AG04450 (cell line): ENCODE measurements at regions not wholly inside any gene's neighbourhood (a gene's known extent, or its start where the extent isn't known, plus 50 kb on each side); places are given as distances from the start of the nearest gene placed in this dataset.
"Not testable (repeated sequence)": the region's sequence is repeated elsewhere in the genome, so short reads cannot be mapped to it uniquely, and the experiment has no call there.

Source experiments
- CTCF ChIA-PET: fragments of 300-600, 350-600 bp; formaldehyde crosslinking; extraction: SDS; loops from one replicate; lab custom pipeline; 2022; ENCODE audit warnings: antibody characterized with exemption, inconsistent platforms; lab: Charles Lee
- POLR2A ChIA-PET: fragments of 350-600 bp; formaldehyde crosslinking; extraction: SDS; loops from one replicate; lab custom pipeline; 2021; ENCODE audit warnings: antibody characterized with exemption, inconsistent platforms; lab: Yijun Ruan, JAX
- DNase-seq: peaks from one replicate; pipeline ENCODE4 v3.0.0-alpha.2; 2011; ENCODE audit warnings: low read depth, low spot score
- H3K27ac ChIP-seq: one replicate; pipeline ENCODE4 v1.5.1; 2012; ENCODE audit warnings: low read depth, low read length, control low read depth
- H3K27me3 ChIP-seq: one replicate; pipeline ENCODE4 v1.6.0; 2012; ENCODE audit warnings: low read length; ENCODE audit not compliant: control insufficient read depth, insufficient read depth
- H3K4me3 ChIP-seq: 2 replicates; pipeline ENCODE4 v1.5.1; 2011; ENCODE audit warnings: mild to moderate bottlenecking, low read depth, low read length, control low read depth
- H3K9me3 ChIP-seq: 2 replicates; pipeline ENCODE4 v1.5.1; 2012; ENCODE audit warnings: low read length; ENCODE audit not compliant: control insufficient read depth, insufficient read depth
- CTCF ChIP-seq: IDR thresholded peaks from 2 replicates; pipeline ENCODE4 v1.5.1; 2011; ENCODE audit warnings: low read depth, low read length, control low read depth, inconsistent platforms

- CTCF ChIA-PET, result no interaction called here
- no peak overlapping the region for H3K27ac ChIP-seq
- TF ChIP-seq CTCF, result no peak
- POLR2A ChIA-PET, result interaction anchor here (0.7 kb wide), 1 partner anchor 20 kb away, joined by 3 read pairs; no protein-coding TSS in a partner anchor
- no peaks in the 10 kb centered on the region for H3K27me3 ChIP-seq
- no peaks in the 10 kb centered on the region for H3K9me3 ChIP-seq
- no peak overlapping the region for H3K4me3 ChIP-seq
- no peak for DNase-seq
Observed at GRCh38 chr4:159856451-159856850, 753.6 kb downstream of the RAPGEF2 start.

GRCh38 chr4:159859656-159860148 is 756.8 kb downstream of the RAPGEF2 start:
- TF ChIP-seq CTCF, result no peak
- ChIA-PET CTCF (no interaction called here), POLR2A (no interaction called here)
- DNase-seq, result no peak
- H3K27ac ChIP-seq, result no peak overlapping the region
- no peak overlapping the region for H3K4me3 ChIP-seq
- peaks cover 3% of the 10 kb centered on the region; the same call in 1 of the 2 replicates for H3K9me3 ChIP-seq
- H3K27me3 ChIP-seq, result no peaks in the 10 kb centered on the region

- peaks cover 3% of the 10 kb centered on the region; the same call in 1 of the 2 replicates for H3K9me3 ChIP-seq
- H3K4me3 ChIP-seq, result no peak overlapping the region
- CTCF ChIA-PET, result no interaction called here
- POLR2A ChIA-PET, result no interaction called here
- no peak for DNase-seq
- TF ChIP-seq CTCF, result no peak
- H3K27me3 ChIP-seq, result no peaks in the 10 kb centered on the region
- H3K27ac ChIP-seq, result no peak overlapping the region
Observed at GRCh38 chr4:159860945-159861344, 758.1 kb downstream of the RAPGEF2 start.

- H3K27me3 ChIP-seq, result no peaks in the 10 kb centered on the region
- no peak overlapping the region for H3K27ac ChIP-seq
- no peak for TF ChIP-seq CTCF
- ChIA-PET CTCF (no interaction called here), POLR2A (no interaction called here)
- no peak for DNase-seq
- H3K4me3 ChIP-seq, result no peak overlapping the region
- H3K9me3 ChIP-seq, result peaks cover 14% of the 10 kb centered on the region
Observed at GRCh38 chr4:159864337-159864736, 761.5 kb downstream of the RAPGEF2 start.

- Histone ChIP-seq H3K9me3 (peaks cover 20% of the 10 kb centered on the region), H3K27me3 (no peaks in the 10 kb centered on the region), H3K27ac (no peak overlapping the region), H3K4me3 (no peak overlapping the region)
- no peak for TF ChIP-seq CTCF
- POLR2A ChIA-PET, result no interaction called here
- CTCF ChIA-PET, result no interaction called here
- no peak for DNase-seq
Observed at GRCh38 chr4:159867673-159868072, 764.8 kb downstream of the RAPGEF2 start.

GRCh38 chr4:159868936-159869335 is 766.1 kb downstream of the RAPGEF2 start:
- peaks cover 18% of the 10 kb centered on the region for H3K9me3 ChIP-seq
- POLR2A ChIA-PET, H3K27me3 ChIP-seq, DNase-seq, H3K4me3 ChIP-seq, H3K27ac ChIP-seq, CTCF ChIA-PET: not testable (repeated sequence)
